ENCODE measurements at regions not wholly inside any gene's neighbourhood (a gene's known extent, or its start where the extent isn't known, plus 50 kb on each side); places are given as distances from the start of the nearest gene placed in this dataset.

- TF ChIP-seq CTCF (conservative IDR thresholded peaks at IDR 0.05; ENCODE audit: low read depth, low read length) = no peak
- no peak overlapping the region for H3K4me3 ChIP-seq (ENCODE audit: low read depth, low read length)
- no peak for DNase-seq (ENCODE audit: low read depth)
Observed at GRCh38 chr15:23839893-23840474, 152.9 kb upstream of the NDN start.

- H3K4me3 ChIP-seq (ENCODE audit: low read depth, low read length) = no peak overlapping the region
- DNase-seq (ENCODE audit: low read depth) = no peak
- TF ChIP-seq CTCF (conservative IDR thresholded peaks at IDR 0.05; ENCODE audit: low read depth, low read length) = no peak
Observed at GRCh38 chr15:23846218-23846617, 159.1 kb upstream of the NDN start.

- no peak for DNase-seq (ENCODE audit: low read depth)
- no peak for TF ChIP-seq CTCF (conservative IDR thresholded peaks at IDR 0.05; ENCODE audit: low read depth, low read length)
Observed at GRCh38 chr15:23850666-23851065, 163.6 kb upstream of the NDN start.

GRCh38 chr15:23851921-23852320 lies 164.8 kb upstream of the NDN start:
- no peak for DNase-seq (ENCODE audit: low read depth)
- TF ChIP-seq CTCF (conservative IDR thresholded peaks at IDR 0.05; ENCODE audit: low read depth, low read length) = no peak
- no peak overlapping the region for H3K4me3 ChIP-seq (ENCODE audit: low read depth, low read length)

More at GRCh38 chr15:23850666-23851065, 163.6 kb upstream of the NDN start:
- H3K4me3 ChIP-seq (ENCODE audit: low read depth, low read length) = no peak overlapping the region

- DNase-seq (ENCODE audit: low read depth) = no peak
- no peak overlapping the region for H3K4me3 ChIP-seq (ENCODE audit: low read depth, low read length)
- TF ChIP-seq CTCF (conservative IDR thresholded peaks at IDR 0.05; ENCODE audit: low read depth, low read length) = no peak
Observed at GRCh38 chr15:23853286-23853685, 166.2 kb upstream of the NDN start.

- no peak for TF ChIP-seq CTCF (conservative IDR thresholded peaks at IDR 0.05; ENCODE audit: low read depth, low read length)
- no peak overlapping the region for H3K4me3 ChIP-seq (ENCODE audit: low read depth, low read length)
- no peak for DNase-seq (ENCODE audit: low read depth)
Observed at GRCh38 chr15:23854203-23854911, 167.3 kb upstream of the NDN start.

Measured in epithelial cell of proximal tubule (primary cell).